ENCODE measurements at regions not wholly inside any gene's neighbourhood (a gene's known extent, or its start where the extent isn't known, plus 50 kb on each side); places are given as distances from the start of the nearest gene placed in this dataset.

DNA sequence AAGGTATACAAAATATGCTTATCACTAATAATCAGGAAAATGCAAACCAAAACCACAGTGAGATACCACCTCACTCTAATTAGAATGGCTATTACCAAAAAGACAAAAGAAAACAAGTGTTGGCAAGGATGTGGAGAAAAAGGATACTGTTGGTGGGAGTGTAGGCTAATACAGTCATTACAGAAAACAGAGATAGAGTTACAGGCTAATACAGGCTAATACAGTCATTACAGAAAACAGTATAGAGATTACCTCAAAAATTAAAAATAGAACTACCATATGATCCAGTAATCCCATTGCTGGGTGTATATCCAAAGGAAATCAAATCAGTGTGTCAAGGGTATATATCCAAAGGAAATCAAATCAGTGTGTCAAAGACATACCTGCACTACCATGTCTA lies 238.4 kb downstream of the PLPP3 start:
- DNase-seq, result no peak

DNA sequence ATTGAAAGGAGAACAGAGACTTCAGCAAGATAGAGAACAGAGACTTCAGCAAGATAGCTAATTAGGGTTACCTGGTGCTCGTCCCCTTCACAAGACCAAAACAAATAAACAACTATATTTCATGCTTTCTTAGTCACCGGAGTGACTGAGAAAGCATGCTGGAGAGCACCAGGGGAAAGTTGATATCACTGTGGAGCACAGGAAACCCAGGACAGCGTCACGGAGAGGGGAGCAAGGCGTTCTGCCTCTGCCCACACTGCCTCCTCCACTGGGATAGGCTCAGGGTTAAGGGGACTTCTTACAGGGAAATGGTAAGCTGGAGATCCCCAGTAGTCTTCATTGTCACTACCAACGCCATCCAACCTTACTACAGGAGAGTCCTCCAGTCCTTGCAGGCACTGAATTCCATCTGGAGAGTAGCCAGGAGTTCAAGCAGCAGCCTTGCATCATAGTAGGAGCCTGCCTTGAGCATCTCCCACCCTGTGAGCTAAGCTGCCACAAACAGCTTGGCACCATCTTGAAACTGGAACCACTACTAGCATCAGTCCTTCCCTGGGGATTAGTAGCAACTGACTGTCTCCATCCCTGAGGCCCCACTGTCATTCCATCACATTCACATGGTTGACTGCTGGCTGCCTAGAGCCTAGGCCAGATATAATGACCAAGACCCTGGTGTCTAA lies 239.4 kb downstream of the PLPP3 start:
- DNase-seq, result no peak

DNA sequence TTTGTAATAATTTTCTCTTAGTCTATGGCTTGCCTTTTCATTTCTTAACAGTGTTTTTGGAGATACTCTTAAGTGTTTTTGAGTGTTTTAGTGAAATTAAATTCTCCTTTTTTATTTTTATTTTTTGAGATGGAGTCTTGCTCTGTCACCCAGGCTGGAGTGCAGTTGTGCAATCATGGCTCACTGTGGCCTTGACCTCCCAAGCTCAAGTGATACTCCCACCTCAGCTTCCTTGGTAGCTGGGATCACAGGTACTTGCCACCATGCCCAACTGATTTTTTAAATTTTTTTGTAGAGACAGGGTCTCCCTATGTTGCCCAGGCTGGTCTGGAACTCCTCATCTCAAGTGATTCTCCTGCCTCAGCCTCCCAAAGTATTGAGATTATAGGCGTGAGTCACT lies 240.3 kb downstream of the PLPP3 start:
- DNase-seq, result no peak

DNA sequence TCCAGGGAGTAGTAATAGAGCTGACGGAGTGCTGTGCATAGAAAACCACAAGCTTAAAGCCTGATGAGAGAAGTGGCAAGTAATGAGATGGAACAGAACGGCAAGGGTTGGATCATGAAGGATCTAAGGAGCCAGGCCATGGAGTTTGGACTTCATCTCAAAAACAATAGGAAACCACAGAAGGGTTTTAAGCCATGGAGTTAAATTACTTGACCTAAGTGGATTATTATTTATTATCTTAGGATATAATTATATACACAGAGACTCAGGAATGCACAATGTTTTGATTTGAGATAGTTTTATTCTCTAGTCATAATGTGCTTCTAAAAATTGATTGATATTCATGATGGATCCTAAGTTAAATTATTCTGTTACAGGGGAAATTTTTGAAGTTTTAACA lies 242.4 kb downstream of the PLPP3 start:
- no peak for DNase-seq

DNA sequence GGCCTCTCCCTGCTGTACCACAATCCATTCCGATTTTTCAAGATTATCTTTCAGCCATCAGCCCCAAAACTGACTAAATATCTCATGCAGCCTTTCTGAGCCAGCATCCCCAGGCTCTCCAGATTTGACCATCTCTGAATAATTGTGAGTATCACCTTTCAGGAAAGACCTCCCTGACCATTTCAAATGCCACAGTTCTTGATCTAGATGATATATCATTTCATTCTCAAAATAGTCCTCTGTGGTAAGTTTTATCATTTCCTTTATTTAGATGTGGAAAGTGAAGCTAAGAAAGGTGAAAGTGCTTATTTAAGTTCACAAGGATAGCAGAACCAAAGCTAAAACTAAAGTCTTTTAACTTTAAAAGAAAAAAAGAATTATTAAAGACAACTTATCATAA lies 244.0 kb downstream of the PLPP3 start:
- DNase-seq, result no peak

DNA sequence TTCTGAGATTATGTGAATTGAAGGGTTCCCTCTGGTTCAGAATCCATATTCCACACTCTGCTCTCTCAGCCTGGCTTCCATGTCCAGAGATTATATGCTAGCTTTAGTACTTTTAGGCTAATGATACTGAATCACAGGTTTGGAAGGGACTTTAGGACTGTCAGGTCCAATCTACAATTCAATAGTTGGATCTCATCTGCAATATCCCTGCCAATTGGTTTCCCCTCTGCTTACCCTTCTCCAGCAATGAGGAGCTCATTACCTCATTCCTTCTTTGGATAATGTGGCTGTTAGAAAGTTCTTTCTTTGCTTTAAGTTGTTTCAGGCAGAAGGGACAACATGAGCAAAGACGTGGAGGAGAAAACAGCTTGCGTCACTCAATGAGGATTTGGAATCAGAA lies 245.3 kb downstream of the PLPP3 start:
- no peak for DNase-seq

DNA sequence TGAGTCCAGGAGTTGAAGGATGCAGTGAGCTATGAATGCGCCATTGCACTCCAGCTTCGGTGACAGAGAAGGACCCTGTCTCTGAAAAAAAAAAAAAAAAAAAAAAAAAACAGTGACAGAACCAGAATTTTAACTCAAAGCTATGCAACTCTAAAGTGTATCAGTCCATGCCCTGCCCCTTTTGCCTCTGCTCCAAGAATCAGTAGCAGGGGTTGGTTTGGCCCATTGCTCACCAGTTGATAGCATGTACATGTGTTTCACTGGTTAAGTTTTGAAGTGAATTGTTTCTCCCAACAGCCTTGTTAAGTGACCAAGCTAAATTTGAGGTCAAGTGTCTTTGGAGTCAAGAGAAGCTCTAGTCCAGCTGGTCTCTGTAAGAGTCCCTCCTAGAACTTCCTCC lies 245.9 kb downstream of the PLPP3 start:
- no peak for DNase-seq

DNA sequence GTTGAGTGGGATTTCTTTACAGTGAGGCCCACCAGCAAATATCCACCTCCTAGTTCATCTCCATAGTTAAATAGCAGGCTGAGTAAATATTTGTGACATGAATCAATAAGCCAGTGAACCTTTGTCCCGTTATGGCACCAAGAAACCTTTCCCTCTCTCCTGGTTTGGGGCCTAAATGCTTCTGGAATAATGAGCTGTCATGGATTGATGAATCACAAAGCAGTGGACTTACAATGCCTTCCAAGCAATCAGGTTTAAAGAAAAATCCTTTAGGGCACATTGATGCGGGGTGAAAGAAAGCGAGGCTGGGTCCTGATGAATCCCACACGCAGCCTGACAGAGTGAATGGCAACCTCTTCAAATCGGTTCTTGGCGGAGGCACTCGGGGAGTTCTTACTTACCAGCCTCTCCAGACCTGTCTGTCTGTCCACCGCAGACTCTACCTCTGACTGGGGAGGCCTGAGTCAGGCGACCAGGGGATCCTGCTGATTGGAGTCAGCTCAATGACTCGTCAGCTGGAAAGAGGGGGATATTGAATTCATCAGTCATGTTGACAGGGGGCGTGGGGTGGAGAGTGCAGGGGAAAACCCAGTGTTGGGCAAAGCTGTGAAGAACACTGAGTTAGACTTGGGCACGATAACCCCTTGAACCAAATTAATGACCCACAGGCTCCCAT lies 247.3 kb downstream of the PLPP3 start:
- DNase-seq, result no peak

DNA sequence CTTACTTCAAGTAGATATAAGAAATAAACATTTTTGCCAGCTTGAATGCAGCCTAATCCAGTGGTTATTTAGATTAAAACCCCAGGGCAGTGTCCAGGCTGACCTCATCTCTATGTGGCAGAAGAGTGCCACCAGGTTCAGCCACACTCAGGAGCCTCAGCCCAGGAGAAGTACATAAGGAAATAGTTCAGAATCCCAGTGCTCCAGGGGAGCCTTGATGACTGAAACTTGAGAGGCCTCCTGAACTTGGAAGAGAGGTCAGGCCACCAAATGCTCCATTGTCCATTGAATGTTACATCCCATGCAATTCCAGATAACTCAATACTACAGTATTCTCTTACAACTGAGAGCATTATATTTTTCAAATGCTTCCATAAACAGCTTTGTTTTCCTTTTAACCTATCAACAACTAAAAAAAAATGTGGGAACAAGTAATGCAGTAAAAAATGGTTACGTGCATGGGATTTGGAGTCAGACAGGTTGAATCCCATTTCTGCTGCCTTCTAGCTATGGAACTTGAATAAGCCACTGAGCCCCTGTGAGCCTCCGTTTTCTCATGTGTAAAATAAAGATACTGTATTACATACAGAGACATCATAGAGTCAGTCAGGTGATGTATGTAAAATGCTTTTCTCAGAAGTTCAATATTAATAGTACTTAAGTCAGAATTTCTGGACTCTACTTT lies 248.0 kb downstream of the PLPP3 start:
- no peak for DNase-seq

DNA sequence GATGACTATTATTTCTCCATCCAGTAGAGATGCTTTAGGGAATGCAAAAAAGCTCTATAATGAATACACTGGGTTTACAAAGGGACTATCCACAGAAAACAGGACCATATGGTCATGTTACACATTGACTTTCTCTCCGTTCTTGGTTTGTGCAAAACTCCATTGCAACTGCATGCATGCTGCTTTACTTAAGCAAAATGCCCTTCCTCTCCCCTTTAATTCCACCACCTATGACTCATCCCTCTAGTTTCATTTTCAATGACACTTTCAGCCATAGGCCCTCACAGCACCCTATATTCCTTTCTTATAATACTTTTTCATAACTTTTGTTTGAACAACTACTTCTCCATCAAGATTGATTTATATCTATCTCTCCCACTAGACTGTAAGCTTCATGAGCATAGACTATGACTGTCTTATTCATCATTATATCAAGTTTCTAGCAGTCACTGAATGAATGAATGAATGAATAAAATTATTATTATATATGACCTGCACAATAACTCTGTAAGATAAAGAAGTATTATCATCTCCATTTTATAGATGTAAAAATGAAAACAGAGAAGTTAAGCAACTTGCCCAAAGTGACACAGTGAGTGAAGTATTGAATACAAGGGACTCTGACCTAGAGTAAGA lies 248.9 kb downstream of the PLPP3 start:
- no peak for DNase-seq

DNA sequence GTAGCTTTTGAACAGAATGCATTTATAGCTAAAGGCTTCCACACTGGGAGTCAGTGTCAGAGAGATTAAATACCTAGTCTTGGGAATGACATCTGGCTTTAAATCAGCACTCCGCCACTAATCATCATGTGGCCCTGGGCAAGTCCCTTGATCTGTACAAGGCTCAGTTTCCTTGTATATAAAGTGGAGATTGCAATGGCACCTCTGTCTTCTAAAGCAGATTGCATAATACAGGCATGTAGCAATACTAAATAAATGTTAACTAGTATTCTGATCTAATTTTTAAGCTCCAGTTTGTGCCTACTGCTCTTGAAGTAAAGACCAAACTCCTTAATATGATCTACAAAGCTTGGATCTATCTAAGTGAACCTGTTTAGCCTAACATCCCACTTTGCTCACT lies 249.4 kb downstream of the PLPP3 start:
- DNase-seq, result no peak

DNA sequence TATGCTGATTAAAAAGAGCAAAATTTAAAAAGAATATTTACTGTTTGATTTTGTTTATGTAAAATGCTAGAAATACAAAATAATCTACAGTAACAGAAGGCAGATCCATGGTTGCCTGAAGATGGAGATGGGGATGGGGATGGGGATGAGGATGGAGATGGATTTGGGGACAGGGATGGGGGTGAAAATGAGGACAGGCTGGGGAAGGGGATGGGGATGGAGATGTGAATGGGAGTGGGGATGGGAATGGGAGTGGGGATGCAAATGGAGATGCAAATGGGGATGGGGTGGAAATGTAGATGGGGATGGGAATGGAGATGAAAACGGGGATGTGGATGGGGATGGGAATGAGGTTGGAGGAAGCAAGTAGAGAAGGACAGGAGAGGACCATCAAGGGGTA lies 252.2 kb downstream of the PLPP3 start:
- DNase-seq, result no peak

DNA sequence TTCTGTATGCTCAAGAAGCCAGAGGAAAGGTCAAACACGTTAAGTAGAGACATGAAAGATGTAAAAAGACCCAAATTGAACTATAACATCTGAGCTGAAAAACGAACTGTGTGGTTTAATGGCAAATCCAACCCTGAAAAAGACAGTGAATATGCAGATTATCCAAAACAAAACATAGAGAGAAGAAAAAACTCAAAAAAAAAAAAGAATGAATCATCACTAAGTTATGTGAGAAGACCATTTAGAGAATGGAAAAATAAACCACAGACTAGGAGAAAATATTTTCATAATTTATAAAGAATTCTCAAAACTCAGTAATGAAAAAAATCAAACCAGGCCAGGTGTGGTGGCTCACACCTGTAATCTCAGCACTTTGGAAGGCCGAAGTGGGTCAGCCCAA lies 253.3 kb downstream of the PLPP3 start:
- DNase-seq, result no peak

DNA sequence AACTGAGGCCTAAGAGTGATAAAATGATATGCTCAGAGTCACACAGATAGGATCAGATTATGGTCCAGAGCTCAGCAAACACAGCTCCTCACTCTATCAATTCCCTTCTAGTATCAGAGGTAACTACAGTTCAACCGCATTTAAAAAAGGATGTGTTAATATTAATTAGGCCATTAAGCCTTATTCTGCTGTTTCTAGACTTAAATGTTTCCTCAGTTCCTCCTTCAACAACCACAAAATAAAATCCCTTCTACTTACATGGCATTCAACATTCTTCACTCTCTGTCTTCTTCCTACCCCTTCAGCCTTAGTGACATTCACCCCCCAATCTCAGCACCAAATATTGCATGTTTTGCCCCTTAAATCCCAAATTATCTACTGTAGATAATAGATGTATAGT lies 254.9 kb downstream of the PLPP3 start:
- no peak for DNase-seq

DNA sequence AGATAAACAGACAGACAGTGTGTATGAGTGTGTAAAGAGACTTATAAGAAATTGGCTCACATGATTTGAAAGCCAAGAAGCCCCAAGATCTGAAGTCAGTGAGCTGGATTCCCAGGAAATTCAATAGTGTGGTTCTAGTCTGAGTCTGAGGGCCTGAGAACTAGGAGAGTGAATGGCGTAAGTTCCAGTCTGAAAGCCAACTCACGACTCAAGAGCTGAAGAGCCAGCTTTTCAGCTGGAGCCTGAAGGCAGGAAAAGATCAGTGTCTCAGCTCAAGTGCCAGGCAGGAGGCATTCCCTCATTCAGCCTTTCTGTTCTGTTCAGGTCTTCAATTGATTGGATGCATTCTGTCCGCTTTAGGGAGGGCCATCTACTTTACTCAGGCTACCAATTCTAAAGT lies 257.2 kb downstream of the PLPP3 start:
- no peak for DNase-seq

DNA sequence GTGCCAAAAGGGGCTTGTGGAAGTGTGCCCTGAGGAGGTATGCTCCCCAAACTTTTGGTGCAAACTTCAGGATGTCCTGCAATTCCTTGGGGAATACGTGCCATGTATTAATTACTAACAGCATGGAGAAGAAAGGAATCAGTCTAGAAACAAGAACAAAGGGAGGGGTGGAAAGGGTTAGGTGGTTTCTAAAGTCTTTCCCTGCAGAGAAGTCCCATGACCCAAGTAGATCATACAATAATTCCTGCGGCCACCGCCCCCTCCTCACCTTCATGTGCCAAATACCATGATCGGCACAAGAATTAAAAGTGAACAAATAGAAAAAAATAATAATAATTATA lies 258.2 kb downstream of the PLPP3 start:
- DNase-seq, result no peak

DNA sequence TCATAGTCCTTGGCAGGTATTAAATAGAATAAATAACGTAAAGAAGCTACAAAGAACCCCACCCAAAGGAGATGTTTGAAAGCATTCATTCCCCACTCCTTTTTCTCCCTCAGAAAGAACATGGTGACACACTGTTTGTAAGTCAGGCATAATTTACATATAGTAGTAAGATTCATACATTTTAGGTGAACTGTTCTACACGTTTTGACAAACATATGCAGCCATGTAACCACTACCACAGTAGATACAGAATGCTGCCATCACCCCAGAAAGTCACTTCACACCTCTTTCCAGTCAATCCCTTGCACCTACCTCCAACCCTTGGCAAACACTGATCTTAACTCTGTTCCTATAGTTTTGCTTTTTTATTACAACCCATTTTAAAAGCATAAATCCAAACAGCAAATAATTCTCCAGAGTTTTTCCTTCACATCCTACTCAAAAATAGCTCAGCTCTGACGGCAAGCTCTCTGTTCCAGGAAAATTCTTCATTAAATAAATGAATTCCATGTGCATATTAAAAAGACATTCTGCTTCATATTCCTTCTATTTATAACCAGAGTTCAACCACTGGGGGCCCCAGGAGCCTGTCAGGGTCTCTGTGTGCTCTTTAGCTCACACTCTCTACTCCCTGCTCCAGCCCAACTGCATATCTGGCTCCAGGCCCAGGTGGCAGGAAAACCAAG lies 258.8 kb downstream of the PLPP3 start:
- no peak for DNase-seq

DNA sequence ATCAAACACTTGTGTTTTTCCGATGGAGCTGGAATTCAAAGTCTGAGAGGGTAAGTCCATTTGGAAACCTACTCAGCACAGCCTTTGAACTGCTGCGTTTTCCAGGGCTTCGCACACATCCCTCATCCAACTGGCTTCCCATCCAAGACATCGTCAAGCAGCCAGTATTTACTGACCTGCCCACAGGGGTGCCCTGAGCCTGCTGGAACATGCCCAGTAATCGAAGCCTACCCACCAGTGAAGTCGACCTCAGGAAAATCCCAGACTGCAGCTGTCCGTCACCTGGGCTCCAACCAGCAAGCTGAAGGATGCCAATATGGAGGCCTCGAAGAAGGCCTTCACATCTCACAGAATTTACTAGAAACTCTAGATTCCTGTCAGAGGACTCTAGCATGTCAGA lies 261.6 kb downstream of the PLPP3 start:
- DNase-seq, result no peak

DNA sequence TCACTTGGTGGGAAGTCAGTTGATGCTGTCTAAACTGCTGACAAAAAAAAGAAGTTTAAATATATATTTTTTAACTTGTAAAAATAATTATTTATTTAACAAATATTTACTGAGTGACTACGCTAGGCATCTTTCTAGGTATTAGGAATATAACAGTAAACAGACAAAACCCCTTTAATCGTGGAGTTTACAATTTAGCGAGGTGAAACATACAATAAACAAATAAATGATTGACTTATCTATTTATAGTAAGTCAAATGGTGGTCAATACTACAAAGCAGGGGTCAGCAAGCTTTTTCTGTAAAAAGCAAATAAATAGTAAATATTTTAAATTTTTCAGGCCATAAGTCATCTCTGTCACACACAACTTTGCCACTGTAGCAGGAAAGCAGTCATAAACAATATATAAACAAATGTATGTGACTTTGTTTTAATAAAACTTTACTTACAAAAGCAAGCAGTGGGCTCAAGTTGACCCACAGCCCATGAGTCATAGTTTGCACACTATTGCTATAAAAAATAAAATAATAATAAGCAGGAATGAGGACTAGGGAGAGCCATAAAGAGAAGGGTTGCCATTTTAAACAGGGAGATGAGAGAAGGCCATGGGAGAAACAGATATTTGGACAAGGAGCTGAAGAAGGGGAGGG lies 263.9 kb downstream of the PLPP3 start:
- DNase-seq, result no peak

DNA sequence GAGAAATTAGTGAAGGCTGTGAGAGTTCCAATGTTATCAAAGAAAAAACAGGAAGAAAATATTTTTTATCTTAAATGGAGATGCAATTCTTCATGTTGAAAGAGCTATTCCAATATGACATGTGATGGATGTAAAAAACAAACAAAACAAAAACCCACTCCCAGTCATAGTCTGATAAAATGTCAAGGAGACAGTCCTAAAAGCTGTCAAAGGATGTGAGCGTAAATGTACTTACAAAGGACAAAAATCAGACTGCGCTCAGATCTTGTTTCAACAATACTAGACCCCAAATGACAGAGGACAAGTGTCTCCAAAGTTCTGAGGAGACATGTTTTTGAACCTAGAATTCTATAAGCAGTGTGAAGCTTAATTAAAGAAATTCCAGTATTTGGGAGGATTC lies 265.8 kb downstream of the PLPP3 start:
- DNase-seq, result no peak

DNA sequence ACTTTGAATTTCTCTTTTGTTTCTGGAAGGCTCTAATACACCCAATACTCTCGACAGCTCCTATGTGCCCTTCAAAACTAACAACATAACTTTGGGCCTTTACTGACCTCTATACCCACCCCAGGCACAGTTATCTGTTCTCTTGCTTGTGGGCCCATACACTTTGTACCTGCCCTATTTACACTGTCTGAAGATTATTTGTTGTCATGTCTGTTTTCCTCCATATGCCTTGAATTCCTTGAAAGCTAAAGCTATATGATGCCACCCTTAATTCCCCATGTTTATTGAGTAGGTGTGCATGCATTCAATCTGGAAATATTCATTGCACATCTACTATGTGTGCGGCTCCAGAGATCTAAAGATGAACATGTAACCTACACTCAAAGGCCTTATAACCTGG lies 267.6 kb downstream of the PLPP3 start:
- no peak for DNase-seq

DNA sequence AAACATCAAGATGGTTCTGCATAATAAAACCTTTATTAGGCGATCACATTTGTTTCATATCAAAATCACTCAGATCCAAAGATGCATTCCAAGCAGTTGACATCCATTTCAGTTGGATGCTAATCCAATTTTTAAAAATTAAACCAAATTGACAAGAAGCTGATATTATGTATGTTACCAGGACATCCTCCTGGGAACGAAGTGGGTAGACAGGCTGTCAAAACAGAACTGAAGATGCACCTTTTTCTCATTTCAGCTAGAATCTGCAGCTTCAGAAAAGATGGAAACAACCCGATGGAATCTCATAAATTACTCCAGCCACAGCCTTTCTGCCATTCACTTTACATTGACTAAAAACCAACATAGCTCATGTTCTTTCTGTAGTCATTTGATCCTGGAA lies 268.4 kb downstream of the PLPP3 start:
- DNase-seq, result no peak

DNA sequence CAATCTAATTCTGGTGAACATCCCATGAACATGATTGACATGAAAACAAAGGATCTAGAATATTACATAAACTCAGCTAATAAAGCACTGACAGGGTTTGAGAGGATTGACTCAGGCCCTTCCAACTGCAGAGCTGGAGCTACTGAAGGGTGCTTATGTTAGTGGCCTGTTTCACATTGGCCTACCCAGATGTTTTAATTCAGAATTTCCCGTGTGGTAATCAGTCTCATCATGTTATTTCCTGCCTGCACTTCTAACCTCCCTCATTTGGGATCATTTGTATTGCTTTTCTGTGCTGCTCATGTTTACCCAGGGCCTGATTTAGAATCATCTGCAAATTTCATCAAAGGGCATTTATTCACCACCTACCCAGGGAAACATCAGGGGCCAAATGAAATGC lies 270.3 kb downstream of the PLPP3 start:
- DNase-seq, result no peak
